Suprapubic skin (tissue), 4 donors: ENCODE measurements at regions not wholly inside any gene's neighbourhood (a gene's known extent, or its start where the extent isn't known, plus 50 kb on each side); places are given as distances from the start of the nearest gene placed in this dataset.

Experiments
- DNase-seq, 2 donors: peaks; one replicate each; pipeline ENCODE4 v3.0.0-alpha.2; 2019; ENCODE audit warnings: low spot score in 2 of 2
- H3K27ac ChIP-seq: fragments of 200-600 bp; sonication (generic); one replicate; pipeline ENCODE4 v1.5.1; 2019
- H3K27me3 ChIP-seq: fragments of 200-600 bp; sonication (generic); one replicate; pipeline ENCODE4 v1.5.1; 2019
- H3K36me3 ChIP-seq: fragments of 200-600 bp; sonication (generic); one replicate; pipeline ENCODE4 v1.5.1; 2019
- H3K4me1 ChIP-seq: fragments of 200-600 bp; sonication (generic); one replicate; pipeline ENCODE4 v1.5.1; 2019
- H3K4me3 ChIP-seq: fragments of 200-600 bp; sonication (generic); one replicate; pipeline ENCODE4 v1.5.1; 2019; ENCODE audit warnings: mild to moderate bottlenecking
- H3K9me3 ChIP-seq: fragments of 200-600 bp; sonication (generic); one replicate; pipeline ENCODE4 v1.5.1; 2019
- EP300 ChIP-seq: sonication (generic); formaldehyde crosslinking; IDR thresholded peaks from one replicate; pipeline ENCODE4 v1.6.1; 2017; ENCODE audit warnings: antibody characterized with exemption
- POLR2A ChIP-seq, 2 donors: fragments of 450-650 bp; IDR thresholded peaks; one replicate each; pipeline ENCODE4 v1.6.1; 2017; ENCODE audit warnings: antibody characterized with exemption in 2 of 2, mild to moderate bottlenecking in 2 of 2, moderate library complexity in 2 of 2
- POLR2AphosphoS5 ChIP-seq, 3 donors: sonication (generic); formaldehyde crosslinking; IDR thresholded peaks; one replicate each; pipeline ENCODE4 v1.6.1; 2017; ENCODE audit warnings: antibody characterized with exemption in 3 of 3
- whole genome bisulfite sequencing: methylation state at CpG from one replicate; pipeline ENCODE4 v1.1.5; 2018; 5-methylcytosine and 5-hydroxymethylcytosine counted together
- TF ChIP-seq, protein P1 (sequence below), 2 donors: fragments of 200-600 bp in 1 of 2; fragments of 450-650 bp in 1 of 2; sonication (generic) in 1 of 2; IDR thresholded peaks; one replicate each; pipeline ENCODE4 v1.5.1; 2016 to 2019; ENCODE audit warnings: antibody characterized with exemption in 2 of 2, mild to moderate bottlenecking in 1 of 2, moderate library complexity in 1 of 2

DNA sequence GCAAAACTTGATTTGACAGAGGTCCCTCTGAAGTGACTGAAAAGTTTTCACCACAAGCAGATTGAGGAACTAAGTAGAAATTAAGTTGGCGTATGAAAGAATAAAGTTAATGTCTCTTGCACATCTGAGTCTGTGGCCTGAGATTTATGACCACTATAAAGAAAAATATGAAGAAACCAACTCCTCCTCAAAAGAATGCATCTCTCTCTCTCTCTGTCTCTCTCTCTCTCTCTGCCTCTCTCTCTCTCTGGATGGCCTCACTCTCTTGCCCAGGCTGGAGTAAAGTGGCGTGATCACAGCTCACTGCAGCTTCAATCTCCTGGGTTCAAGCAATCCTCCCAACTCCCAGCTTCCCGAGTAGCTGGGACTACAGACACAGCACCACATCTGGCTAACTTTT, 55.2 kb downstream of the RPL22L1 start:
- Histone ChIP-seq H3K27ac (no peak overlapping the region), H3K4me3 (no peak overlapping the region), H3K36me3 (no peaks in the 10 kb centered on the region), H3K4me1 (peaks cover 15% of the 10 kb centered on the region), H3K9me3 (no peaks in the 10 kb centered on the region), H3K27me3 (no peaks in the 10 kb centered on the region)
- WGBS = 68% methylated on average over 3 of the region's 3 CpGs
- TF ChIP-seq EP300 (no peak), POLR2AphosphoS5 (IDR thresholded peaks at IDR 0.05) (no peak), POLR2A (IDR thresholded peaks at IDR 0.05) (no peak)
- TF ChIP-seq, protein P1, sequence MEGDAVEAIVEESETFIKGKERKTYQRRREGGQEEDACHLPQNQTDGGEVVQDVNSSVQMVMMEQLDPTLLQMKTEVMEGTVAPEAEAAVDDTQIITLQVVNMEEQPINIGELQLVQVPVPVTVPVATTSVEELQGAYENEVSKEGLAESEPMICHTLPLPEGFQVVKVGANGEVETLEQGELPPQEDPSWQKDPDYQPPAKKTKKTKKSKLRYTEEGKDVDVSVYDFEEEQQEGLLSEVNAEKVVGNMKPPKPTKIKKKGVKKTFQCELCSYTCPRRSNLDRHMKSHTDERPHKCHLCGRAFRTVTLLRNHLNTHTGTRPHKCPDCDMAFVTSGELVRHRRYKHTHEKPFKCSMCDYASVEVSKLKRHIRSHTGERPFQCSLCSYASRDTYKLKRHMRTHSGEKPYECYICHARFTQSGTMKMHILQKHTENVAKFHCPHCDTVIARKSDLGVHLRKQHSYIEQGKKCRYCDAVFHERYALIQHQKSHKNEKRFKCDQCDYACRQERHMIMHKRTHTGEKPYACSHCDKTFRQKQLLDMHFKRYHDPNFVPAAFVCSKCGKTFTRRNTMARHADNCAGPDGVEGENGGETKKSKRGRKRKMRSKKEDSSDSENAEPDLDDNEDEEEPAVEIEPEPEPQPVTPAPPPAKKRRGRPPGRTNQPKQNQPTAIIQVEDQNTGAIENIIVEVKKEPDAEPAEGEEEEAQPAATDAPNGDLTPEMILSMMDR (IDR thresholded peaks at IDR 0.05) = no peak
- DNase-seq = no peak

- H3K4me3 ChIP-seq = no peak overlapping the region
- 70% methylated on average over 3 of the region's 5 CpGs for WGBS
- H3K27me3 ChIP-seq = no peaks in the 10 kb centered on the region
- no peaks in the 10 kb centered on the region for H3K9me3 ChIP-seq
- peaks cover 15% of the 10 kb centered on the region for H3K4me1 ChIP-seq
- H3K36me3 ChIP-seq = no peaks in the 10 kb centered on the region
- TF ChIP-seq POLR2AphosphoS5 (IDR thresholded peaks at IDR 0.05) (no peak), POLR2A (IDR thresholded peaks at IDR 0.05) (no peak), EP300 (no peak)
- TF ChIP-seq, protein P1 (IDR thresholded peaks at IDR 0.05) = no peak
- H3K27ac ChIP-seq = no peak overlapping the region
- no peak for DNase-seq
Observed at GRCh38 chr3:170813266-170813665, 56.7 kb downstream of the RPL22L1 start.

GRCh38 chr3:170811928-170812591, 57.9 kb downstream of the RPL22L1 start:
- H3K36me3 ChIP-seq = no peaks in the 10 kb centered on the region
- DNase-seq = peak; percentile 81 to 83
- H3K9me3 ChIP-seq = no peaks in the 10 kb centered on the region
- no peak overlapping the region for H3K4me3 ChIP-seq
- WGBS = 59% methylated on average over 8 of the region's 8 CpGs
- no peaks in the 10 kb centered on the region for H3K27me3 ChIP-seq
- peak overlapping the region; percentile 21 for H3K27ac ChIP-seq
- peaks cover 15% of the 10 kb centered on the region for H3K4me1 ChIP-seq
- TF ChIP-seq EP300 (no peak), POLR2AphosphoS5 (IDR thresholded peaks at IDR 0.05) (no peak), POLR2A (IDR thresholded peaks at IDR 0.05) (no peak)
- TF ChIP-seq, protein P1 (IDR thresholded peaks at IDR 0.05) = peak; percentile 83 to 96

- no peak for TF ChIP-seq EP300
- TF ChIP-seq, protein P1 (IDR thresholded peaks at IDR 0.05) = no peak
- TF ChIP-seq POLR2AphosphoS5 (IDR thresholded peaks at IDR 0.05) = no peak
- no peak for TF ChIP-seq POLR2A (IDR thresholded peaks at IDR 0.05)
- Histone ChIP-seq H3K9me3 (no peaks in the 10 kb centered on the region), H3K36me3 (no peaks in the 10 kb centered on the region), H3K4me1 (peaks cover 15% of the 10 kb centered on the region), H3K27ac (peak overlapping the region; percentile 21), H3K27me3 (no peaks in the 10 kb centered on the region), H3K4me3 (no peak overlapping the region)
- no peak for DNase-seq
- WGBS = 60% methylated on average over 5 of the region's 5 CpGs
Observed at GRCh38 chr3:170811515-170811914, 58.5 kb downstream of the RPL22L1 start.

- TF ChIP-seq EP300 (no peak), POLR2A (IDR thresholded peaks at IDR 0.05) (no peak), POLR2AphosphoS5 (IDR thresholded peaks at IDR 0.05) (no peak)
- TF ChIP-seq, protein P1 (IDR thresholded peaks at IDR 0.05) = no peak
- DNase-seq = no peak
- Histone ChIP-seq H3K9me3 (no peaks in the 10 kb centered on the region), H3K4me3 (no peak overlapping the region), H3K4me1 (peaks cover 15% of the 10 kb centered on the region), H3K27ac (no peak overlapping the region), H3K36me3 (no peaks in the 10 kb centered on the region), H3K27me3 (no peaks in the 10 kb centered on the region)
- 4% methylated on average over 1 of the region's 1 CpG for WGBS
Observed at GRCh38 chr3:170809975-170810357, 60.0 kb downstream of the RPL22L1 start.
